HEK293 (cell line): ENCODE measurements at regions not wholly inside any gene's neighbourhood (a gene's known extent, or its start where the extent isn't known, plus 50 kb on each side); places are given as distances from the start of the nearest gene placed in this dataset.

Experiments used
- CTCF ChIA-PET: fragments of 350-600 bp; formaldehyde crosslinking; extraction: SDS; loops from one replicate; lab custom pipeline; 2021; ENCODE audit warnings: antibody characterized with exemption; lab: Yijun Ruan, JAX
- POLR2A ChIA-PET: fragments of 300-600 bp; formaldehyde crosslinking; extraction: SDS; loops from one replicate; lab custom pipeline; 2020; ENCODE audit warnings: antibody characterized with exemption, inconsistent platforms; lab: Yijun Ruan, JAX
- H3K27ac ChIP-seq: fragments of 200-500 bp; sonication (Bioruptor generic); 2 replicates; pipeline ENCODE4 v1.5.1; 2014; ENCODE audit warnings: low read depth, low read length, control low read depth, inconsistent platforms; ENCODE audit errors: extremely low read depth
- H3K36me3 ChIP-seq, 2 experiments: fragments of 200-500 bp in 1 of 2; sonication (Bioruptor generic) in 1 of 2; 1 replicate in 1 of 2; 2 replicates in 1 of 2; pipeline ENCODE4 v1.5.1; 2014 to 2017; ENCODE audit warnings: inconsistent platforms in 2 of 2, low read length in 2 of 2; ENCODE audit not compliant: control insufficient read depth in 2 of 2, insufficient read depth in 1 of 2
- H3K4me1 ChIP-seq: fragments of 200-500 bp; sonication (Bioruptor generic); 2 replicates; pipeline ENCODE4 v1.5.1; 2014; ENCODE audit warnings: mild to moderate bottlenecking, low read length, inconsistent platforms; ENCODE audit not compliant: control insufficient read depth, insufficient read depth
- H3K4me3 ChIP-seq: 2 replicates; pipeline ENCODE4 v1.5.1; 2011; ENCODE audit warnings: low read depth, mild to moderate bottlenecking, control low read depth, low read length, moderate library complexity
- H3K9me3 ChIP-seq: fragments of 200-500 bp; sonication (Bioruptor generic); 2 replicates; pipeline ENCODE4 v1.5.1; 2014; ENCODE audit warnings: low read depth, low read length, inconsistent platforms; ENCODE audit not compliant: control insufficient read depth, insufficient read depth
- KLF17 ChIP-seq: fragments of 450-650 bp; formaldehyde crosslinking; IDR thresholded peaks from 2 replicates; pipeline ENCODE4 v1.5.1; 2016; ENCODE audit warnings: missing biosample characterization, missing genetic modification characterization
- WT1 ChIP-seq: fragments of 450-650 bp; formaldehyde crosslinking; IDR thresholded peaks from 2 replicates; pipeline ENCODE4 v1.5.1; 2016; ENCODE audit warnings: missing biosample characterization, missing genetic modification characterization
- ZNF133 ChIP-seq: fragments of 450-650 bp; formaldehyde crosslinking; IDR thresholded peaks from 2 replicates; pipeline ENCODE4 v1.5.1; 2016; ENCODE audit warnings: missing biosample characterization, missing genetic modification characterization
- ZNF211 ChIP-seq: fragments of 450-650 bp; formaldehyde crosslinking; IDR thresholded peaks from 2 replicates; pipeline ENCODE4 v1.5.1; 2016; ENCODE audit warnings: low read depth, missing biosample characterization, missing genetic modification characterization
- ZNF23 ChIP-seq: fragments of 450-650 bp; formaldehyde crosslinking; IDR thresholded peaks from 2 replicates; pipeline ENCODE4 v1.5.1; 2016; ENCODE audit warnings: missing biosample characterization, missing genetic modification characterization, borderline replicate concordance
- ZNF292 ChIP-seq: fragments of 450-650 bp; formaldehyde crosslinking; IDR thresholded peaks from 2 replicates; pipeline ENCODE4 v1.5.1; 2016; ENCODE audit warnings: low read depth, missing biosample characterization, missing genetic modification characterization, borderline replicate concordance
- ZNF335 ChIP-seq: fragments of 450-650 bp; formaldehyde crosslinking; conservative IDR thresholded peaks from 2 replicates; pipeline ENCODE4 v1.5.1; 2016; ENCODE audit warnings: missing biosample characterization, missing genetic modification characterization
- ZNF354C ChIP-seq: fragments of 450-650 bp; formaldehyde crosslinking; IDR thresholded peaks from 2 replicates; pipeline ENCODE4 v1.5.1; 2016; ENCODE audit warnings: missing biosample characterization, missing genetic modification characterization, low read depth, borderline replicate concordance
- ZNF362 ChIP-seq: fragments of 450-650 bp; formaldehyde crosslinking; IDR thresholded peaks from 2 replicates; pipeline ENCODE4 v1.5.1; 2016; ENCODE audit warnings: missing biosample characterization, missing genetic modification characterization
- ZNF366 ChIP-seq: fragments of 450-650 bp; formaldehyde crosslinking; conservative IDR thresholded peaks from 2 replicates; pipeline ENCODE4 v1.5.1; 2016; ENCODE audit warnings: missing biosample characterization, missing genetic modification characterization
- ZNF394 ChIP-seq: fragments of 450-650 bp; formaldehyde crosslinking; IDR thresholded peaks from 2 replicates; pipeline ENCODE4 v1.5.1; 2016; ENCODE audit warnings: missing biosample characterization, missing genetic modification characterization, mild to moderate bottlenecking, moderate library complexity, borderline replicate concordance
- ZNF544 ChIP-seq: fragments of 450-650 bp; formaldehyde crosslinking; IDR thresholded peaks from 2 replicates; pipeline ENCODE4 v1.5.0; 2017; ENCODE audit warnings: missing biosample characterization, missing genetic modification characterization
- ZNF560 ChIP-seq: fragments of 450-650 bp; formaldehyde crosslinking; IDR thresholded peaks from 2 replicates; pipeline ENCODE4 v1.5.1; 2017; ENCODE audit warnings: missing biosample characterization, missing genetic modification characterization, borderline replicate concordance
- ZNF624 ChIP-seq: fragments of 450-650 bp; formaldehyde crosslinking; IDR thresholded peaks from 2 replicates; pipeline ENCODE4 v1.5.1; 2017; ENCODE audit warnings: missing biosample characterization, missing genetic modification characterization
- ZNF626 ChIP-seq: fragments of 450-650 bp; sonication (Bioruptor Pico); formaldehyde crosslinking; IDR thresholded peaks from 2 replicates; pipeline ENCODE4 v1.5.1; 2018; ENCODE audit warnings: missing biosample characterization, missing genetic modification characterization, inconsistent platforms
- ZNF629 ChIP-seq: fragments of 450-650 bp; formaldehyde crosslinking; IDR thresholded peaks from 2 replicates; pipeline ENCODE4 v1.5.1; 2017; ENCODE audit warnings: missing biosample characterization, missing genetic modification characterization
- ZNF654 ChIP-seq: fragments of 450-650 bp; formaldehyde crosslinking; IDR thresholded peaks from 2 replicates; pipeline ENCODE4 v1.5.1; 2016; ENCODE audit warnings: low read depth, missing biosample characterization, missing genetic modification characterization
- ZNF76 ChIP-seq: fragments of 450-650 bp; formaldehyde crosslinking; IDR thresholded peaks from 2 replicates; pipeline ENCODE4; 2016; ENCODE audit warnings: low read depth, missing biosample characterization, missing genetic modification characterization, borderline replicate concordance
- ZNF768 ChIP-seq: fragments of 450-650 bp; formaldehyde crosslinking; IDR thresholded peaks from 2 replicates; pipeline ENCODE4 v1.5.1; 2018; ENCODE audit warnings: missing biosample characterization, mild to moderate bottlenecking, missing genetic modification characterization
- ZNF785 ChIP-seq: fragments of 450-650 bp; formaldehyde crosslinking; IDR thresholded peaks from 2 replicates; pipeline ENCODE4 v1.5.1; 2016; ENCODE audit warnings: missing biosample characterization, missing genetic modification characterization
- ZSCAN4 ChIP-seq: fragments of 450-650 bp; formaldehyde crosslinking; IDR thresholded peaks from 2 replicates; pipeline ENCODE4 v1.5.1; 2017; ENCODE audit warnings: missing biosample characterization, missing genetic modification characterization
- TF ChIP-seq, protein P1 (sequence below): fragments of 450-650 bp; formaldehyde crosslinking; IDR thresholded peaks from 2 replicates; pipeline ENCODE4 v1.5.1; 2016; ENCODE audit warnings: missing biosample characterization, missing genetic modification characterization

DNA sequence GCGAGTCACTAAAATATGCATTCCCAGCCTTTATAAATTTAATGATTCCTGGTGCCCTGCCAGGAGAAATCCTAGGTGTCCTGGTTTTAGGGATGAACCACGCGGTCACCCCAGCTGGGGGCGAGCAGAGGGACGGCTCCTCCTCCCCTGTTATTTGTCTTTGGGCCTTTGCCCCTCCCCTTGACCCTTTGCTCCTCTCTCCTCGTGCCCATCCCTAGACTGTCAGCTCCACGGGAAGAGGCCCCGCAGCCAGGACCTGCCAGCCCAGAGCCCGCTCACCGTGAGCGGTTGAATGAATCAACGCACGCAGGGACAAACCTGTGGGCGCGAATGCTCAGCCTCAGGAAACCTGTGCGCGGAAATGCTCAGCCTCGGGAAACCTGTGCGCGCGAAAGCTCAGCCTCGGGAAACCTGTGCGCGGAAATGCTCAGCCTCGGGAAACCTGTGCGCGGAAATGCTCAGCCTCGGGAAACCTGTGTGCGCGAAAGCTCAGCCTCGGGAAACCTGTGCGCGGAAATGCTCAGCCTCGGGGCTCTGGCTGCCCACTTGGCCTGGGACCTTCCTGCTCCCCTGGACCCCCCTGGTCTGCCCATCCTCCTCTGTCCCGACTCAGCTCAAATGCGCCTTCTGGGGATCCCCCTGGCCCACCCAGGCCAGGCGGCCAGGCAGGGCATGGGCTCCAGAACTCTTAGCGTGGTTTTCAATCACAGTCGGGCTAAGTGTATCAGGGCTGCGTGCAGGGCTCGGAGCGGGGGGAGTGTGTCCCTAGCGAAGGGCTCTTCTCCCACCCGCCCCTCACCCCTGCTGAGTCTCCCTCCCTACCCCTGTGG lies 140.5 kb upstream of the COL5A1 start:
- POLR2A ChIA-PET, result no interaction called here
- TF ChIP-seq ZNF354C (tag by site-specific recombination), result no peak
- TF ChIP-seq ZNF211 (tag by site-specific recombination), result no peak
- TF ChIP-seq, protein P1, sequence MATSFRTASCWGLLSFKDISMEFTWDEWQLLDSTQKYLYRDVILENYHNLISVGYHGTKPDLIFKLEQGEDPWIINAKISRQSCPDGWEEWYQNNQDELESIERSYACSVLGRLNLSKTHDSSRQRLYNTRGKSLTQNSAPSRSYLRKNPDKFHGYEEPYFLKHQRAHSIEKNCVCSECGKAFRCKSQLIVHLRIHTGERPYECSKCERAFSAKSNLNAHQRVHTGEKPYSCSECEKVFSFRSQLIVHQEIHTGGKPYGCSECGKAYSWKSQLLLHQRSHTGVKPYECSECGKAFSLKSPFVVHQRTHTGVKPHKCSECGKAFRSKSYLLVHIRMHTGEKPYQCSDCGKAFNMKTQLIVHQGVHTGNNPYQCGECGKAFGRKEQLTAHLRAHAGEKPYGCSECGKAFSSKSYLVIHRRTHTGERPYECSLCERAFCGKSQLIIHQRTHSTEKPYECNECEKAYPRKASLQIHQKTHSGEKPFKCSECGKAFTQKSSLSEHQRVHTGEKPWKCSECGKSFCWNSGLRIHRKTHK (tag by site-specific recombination), result no peak
- TF ChIP-seq ZNF366, result no peak
- no peak for TF ChIP-seq ZNF654
- no peak for TF ChIP-seq ZSCAN4
- no peak for TF ChIP-seq ZNF626 (tag by site-specific recombination)
- TF ChIP-seq ZNF624 (tag by site-specific recombination), result no peak
- TF ChIP-seq ZNF292, result no peak
- no peak for TF ChIP-seq ZNF335 (tag by site-specific recombination)
- no peak for TF ChIP-seq ZNF133 (tag by site-specific recombination)
- no peak for TF ChIP-seq WT1
- no peak for TF ChIP-seq ZNF394
- TF ChIP-seq ZNF362 (tag by site-specific recombination), result no peak
- no peak for TF ChIP-seq ZNF629 (tag by site-specific recombination)
- no peak for TF ChIP-seq ZNF560 (tag by site-specific recombination)
- TF ChIP-seq ZNF544, result no peak
- TF ChIP-seq ZNF785 (tag by site-specific recombination), result no peak
- CTCF ChIA-PET, result interaction anchor here (1.1 to 1.9 kb wide), 2 partner anchors 44 to 52 kb away, joined by 4 to 7 read pairs; no protein-coding TSS in a partner anchor
- H3K27ac ChIP-seq, result no peak overlapping the region
- no peak overlapping the region for H3K4me3 ChIP-seq
- no peaks in the 10 kb centered on the region for H3K9me3 ChIP-seq
- H3K4me1 ChIP-seq, result no peaks in the 10 kb centered on the region
- H3K36me3 ChIP-seq, result no peaks in the 10 kb centered on the region

DNA sequence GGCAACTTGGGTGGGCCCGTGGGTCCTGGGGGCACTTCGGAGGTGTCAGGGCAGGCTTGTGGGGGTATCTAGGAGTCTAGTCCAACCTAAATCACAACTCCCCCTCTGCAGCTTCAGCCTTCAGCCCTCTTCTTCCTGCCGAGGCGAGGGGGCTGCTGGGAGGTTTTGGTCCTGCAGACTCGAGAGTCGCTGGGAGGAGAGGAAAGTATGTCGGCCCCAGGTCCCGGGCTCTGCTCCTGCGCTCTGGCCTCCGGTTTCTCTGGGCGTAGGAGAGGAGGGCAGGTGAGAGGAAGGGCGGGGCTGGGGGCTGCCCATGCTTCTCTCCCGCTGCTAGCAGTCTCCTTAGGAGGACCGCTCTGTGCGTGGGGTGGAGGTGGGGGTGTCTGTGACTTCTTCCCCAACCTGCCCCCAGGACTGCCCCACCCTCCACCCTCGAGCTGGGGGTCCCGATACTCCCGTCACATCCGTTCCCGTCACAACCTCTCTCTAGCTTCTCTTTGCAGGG lies 139.8 kb upstream of the COL5A1 start:
- no peaks in the 10 kb centered on the region for H3K4me1 ChIP-seq
- ChIA-PET CTCF (interaction anchor here (1.1 to 1.9 kb wide), 2 partner anchors 45 to 53 kb away, joined by 4 to 7 read pairs; no protein-coding TSS in a partner anchor), POLR2A (no interaction called here)

More for the DNA sequence above, 139.8 kb upstream of the COL5A1 start:
- TF ChIP-seq ZNF76 (tag by site-specific recombination), result no peak
- TF ChIP-seq KLF17 (tag by site-specific recombination), result no peak
- TF ChIP-seq ZNF768, result no peak
- TF ChIP-seq ZNF23 (tag by site-specific recombination), result no peak
- H3K4me3 ChIP-seq, result no peak overlapping the region
- no peaks in the 10 kb centered on the region for H3K36me3 ChIP-seq
- no peak overlapping the region for H3K27ac ChIP-seq
- no peaks in the 10 kb centered on the region for H3K9me3 ChIP-seq
